ENCODE measurements at regions not wholly inside any gene's neighbourhood (a gene's known extent, or its start where the extent isn't known, plus 50 kb on each side); places are given as distances from the start of the nearest gene placed in this dataset.
A peak's percentile ranks its signal among the peaks of the same experiment; 100 is the strongest.

GRCh38 chr5:109938453-109938852 is 248.7 kb downstream of the MAN2A1 start:
- TF ChIP-seq CTCF (IDR thresholded peaks at IDR 0.05; ENCODE audit: low read depth, low read length, missing control alignments) = no peak
- Histone ChIP-seq H3K36me3 (replicated peaks) (no peaks in the 10 kb centered on the region), H3K4me3 (ENCODE audit: low read depth, low read length) (no peak overlapping the region), H3K27ac (peak overlapping the region; percentile 37), H3K27me3 (replicated peaks) (no peaks in the 10 kb centered on the region)
- no peak for DNase-seq
- in situ Hi-C loops (cut with HindIII; ENCODE audit: low pct_ligation_motif_present, low sequenced_read_pairs) = no loop called here

- Histone ChIP-seq H3K4me3 (ENCODE audit: low read depth, low read length) (no peak overlapping the region), H3K27ac (peak overlapping the region; percentile 37), H3K36me3 (replicated peaks) (no peaks in the 10 kb centered on the region), H3K27me3 (replicated peaks) (no peaks in the 10 kb centered on the region)
- DNase-seq = peak; percentile 88
- in situ Hi-C loops (cut with HindIII; ENCODE audit: low pct_ligation_motif_present, low sequenced_read_pairs) = no loop called here
- no peak for TF ChIP-seq CTCF (IDR thresholded peaks at IDR 0.05; ENCODE audit: low read depth, low read length, missing control alignments)
Measured at GRCh38 chr5:109939116-109939682, 249.5 kb downstream of the MAN2A1 start.

GRCh38 chr5:109942646-109943045 is 252.9 kb downstream of the MAN2A1 start:
- in situ Hi-C loops (cut with HindIII; ENCODE audit: low pct_ligation_motif_present, low sequenced_read_pairs) = no loop called here
- no peak for DNase-seq

GRCh38 chr5:109943701-109944235 is 254.0 kb downstream of the MAN2A1 start:
- no peak overlapping the region for H3K27ac ChIP-seq
- TF ChIP-seq CTCF (IDR thresholded peaks at IDR 0.05; ENCODE audit: low read depth, low read length, missing control alignments) = no peak
- H3K27me3 ChIP-seq (replicated peaks) = no peaks in the 10 kb centered on the region
- H3K36me3 ChIP-seq (replicated peaks) = no peaks in the 10 kb centered on the region
- in situ Hi-C loops (cut with HindIII; ENCODE audit: low pct_ligation_motif_present, low sequenced_read_pairs) = no loop called here
- DNase-seq = no peak
- no peak overlapping the region for H3K4me3 ChIP-seq (ENCODE audit: low read depth, low read length)

More at GRCh38 chr5:109942646-109943045, 252.9 kb downstream of the MAN2A1 start:
- no peak overlapping the region for H3K4me3 ChIP-seq (ENCODE audit: low read depth, low read length)
- H3K27ac ChIP-seq = no peak overlapping the region
- no peaks in the 10 kb centered on the region for H3K36me3 ChIP-seq (replicated peaks)
- no peak for TF ChIP-seq CTCF (IDR thresholded peaks at IDR 0.05; ENCODE audit: low read depth, low read length, missing control alignments)
- no peaks in the 10 kb centered on the region for H3K27me3 ChIP-seq (replicated peaks)

- in situ Hi-C loops (cut with HindIII; ENCODE audit: low pct_ligation_motif_present, low sequenced_read_pairs) = no loop called here
- no peak overlapping the region for H3K27ac ChIP-seq
- H3K4me3 ChIP-seq (ENCODE audit: low read depth, low read length) = no peak overlapping the region
- no peaks in the 10 kb centered on the region for H3K36me3 ChIP-seq (replicated peaks)
- DNase-seq = no peak
- H3K27me3 ChIP-seq (replicated peaks) = no peaks in the 10 kb centered on the region
- no peak for TF ChIP-seq CTCF (IDR thresholded peaks at IDR 0.05; ENCODE audit: low read depth, low read length, missing control alignments)
Measured at GRCh38 chr5:109944461-109944860, 254.7 kb downstream of the MAN2A1 start.

All from brain microvascular endothelial cell (primary cell).